ENCODE measurements at regions not wholly inside any gene's neighbourhood (a gene's known extent, or its start where the extent isn't known, plus 50 kb on each side); places are given as distances from the start of the nearest gene placed in this dataset.

DNA sequence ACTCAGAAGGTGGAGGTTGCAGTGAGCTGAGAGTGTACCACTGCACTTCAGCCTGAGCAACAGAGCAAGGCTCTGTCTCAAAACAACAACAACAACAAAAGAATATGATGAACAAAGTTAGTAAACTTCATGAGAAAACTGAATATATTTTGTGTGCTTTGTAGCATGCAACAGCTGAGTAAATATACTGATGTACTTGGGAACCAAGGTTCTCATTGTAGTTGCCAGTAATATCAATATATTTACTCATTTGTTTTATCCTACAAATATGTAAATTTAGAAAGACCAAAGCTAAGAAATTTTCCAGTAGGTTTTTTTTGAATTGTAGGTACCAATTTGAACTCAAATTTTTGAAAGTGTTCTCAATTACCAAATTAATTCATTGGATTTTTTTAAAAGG lies 127.2 kb downstream of the IPO8 start:
- H3K27ac Mint-ChIP-seq (ENCODE audit: low read depth, unreplicated experiment), result no peak overlapping the region
- no peaks in the 10 kb centered on the region for H3K4me1 Mint-ChIP-seq (ENCODE audit: insufficient read depth, unreplicated experiment)
- no peak for DNase-seq (ENCODE audit: unreplicated experiment)
- intact Hi-C loops (cut with micrococcal nuclease), result no loop called here
- POLR2A ChIA-PET, result no interaction called here
- no TSS peak for BruUV-seq (replicated peaks)
- no peaks in the 10 kb centered on the region for H3K36me3 Mint-ChIP-seq (ENCODE audit: insufficient read depth, unreplicated experiment)
- CTCF ChIA-PET, result no interaction called here
- peaks cover 11% of the 10 kb centered on the region for H3K9me3 Mint-ChIP-seq (ENCODE audit: unreplicated experiment)
- no peak overlapping the region for H3K4me3 Mint-ChIP-seq (ENCODE audit: unreplicated experiment)
- no peaks in the 10 kb centered on the region for H3K27me3 Mint-ChIP-seq (ENCODE audit: insufficient read depth, unreplicated experiment)
- TF ChIP-seq, protein P1, sequence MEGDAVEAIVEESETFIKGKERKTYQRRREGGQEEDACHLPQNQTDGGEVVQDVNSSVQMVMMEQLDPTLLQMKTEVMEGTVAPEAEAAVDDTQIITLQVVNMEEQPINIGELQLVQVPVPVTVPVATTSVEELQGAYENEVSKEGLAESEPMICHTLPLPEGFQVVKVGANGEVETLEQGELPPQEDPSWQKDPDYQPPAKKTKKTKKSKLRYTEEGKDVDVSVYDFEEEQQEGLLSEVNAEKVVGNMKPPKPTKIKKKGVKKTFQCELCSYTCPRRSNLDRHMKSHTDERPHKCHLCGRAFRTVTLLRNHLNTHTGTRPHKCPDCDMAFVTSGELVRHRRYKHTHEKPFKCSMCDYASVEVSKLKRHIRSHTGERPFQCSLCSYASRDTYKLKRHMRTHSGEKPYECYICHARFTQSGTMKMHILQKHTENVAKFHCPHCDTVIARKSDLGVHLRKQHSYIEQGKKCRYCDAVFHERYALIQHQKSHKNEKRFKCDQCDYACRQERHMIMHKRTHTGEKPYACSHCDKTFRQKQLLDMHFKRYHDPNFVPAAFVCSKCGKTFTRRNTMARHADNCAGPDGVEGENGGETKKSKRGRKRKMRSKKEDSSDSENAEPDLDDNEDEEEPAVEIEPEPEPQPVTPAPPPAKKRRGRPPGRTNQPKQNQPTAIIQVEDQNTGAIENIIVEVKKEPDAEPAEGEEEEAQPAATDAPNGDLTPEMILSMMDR (IDR thresholded peaks at IDR 0.05; ENCODE audit: unreplicated experiment), result no peak

DNA sequence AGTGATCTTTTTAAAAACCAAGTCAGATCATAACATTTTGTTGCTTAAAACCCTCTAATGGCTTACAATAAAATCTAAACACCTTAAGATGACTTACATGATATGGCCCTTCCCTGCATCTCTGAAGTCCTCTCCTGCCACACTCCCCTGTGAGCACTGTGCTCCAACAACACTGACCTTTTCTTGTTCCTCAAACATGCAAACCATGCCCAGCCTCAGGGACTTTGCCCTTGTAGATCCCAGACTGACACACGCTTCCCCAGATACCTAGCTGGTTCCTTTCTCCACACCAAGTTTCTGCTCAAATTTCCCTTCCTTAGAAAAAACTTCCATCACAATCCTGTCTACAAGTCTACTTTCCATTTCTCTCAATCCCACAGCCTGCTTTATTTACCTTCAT lies 128.6 kb downstream of the IPO8 start:
- Mint-ChIP-seq H3K9me3 (ENCODE audit: unreplicated experiment) (peaks cover 11% of the 10 kb centered on the region), H3K36me3 (ENCODE audit: insufficient read depth, unreplicated experiment) (no peaks in the 10 kb centered on the region), H3K27ac (ENCODE audit: low read depth, unreplicated experiment) (no peak overlapping the region), H3K4me3 (ENCODE audit: unreplicated experiment) (no peak overlapping the region), H3K4me1 (ENCODE audit: insufficient read depth, unreplicated experiment) (no peaks in the 10 kb centered on the region), H3K27me3 (ENCODE audit: insufficient read depth, unreplicated experiment) (no peaks in the 10 kb centered on the region)
- TF ChIP-seq, protein P1 (IDR thresholded peaks at IDR 0.05; ENCODE audit: unreplicated experiment), result no peak
- intact Hi-C loops (cut with micrococcal nuclease), result no loop called here
- POLR2A ChIA-PET, result no interaction called here
- CTCF ChIA-PET, result no interaction called here
- no TSS peak for BruUV-seq (replicated peaks)
- no peak for DNase-seq (ENCODE audit: unreplicated experiment)

DNA sequence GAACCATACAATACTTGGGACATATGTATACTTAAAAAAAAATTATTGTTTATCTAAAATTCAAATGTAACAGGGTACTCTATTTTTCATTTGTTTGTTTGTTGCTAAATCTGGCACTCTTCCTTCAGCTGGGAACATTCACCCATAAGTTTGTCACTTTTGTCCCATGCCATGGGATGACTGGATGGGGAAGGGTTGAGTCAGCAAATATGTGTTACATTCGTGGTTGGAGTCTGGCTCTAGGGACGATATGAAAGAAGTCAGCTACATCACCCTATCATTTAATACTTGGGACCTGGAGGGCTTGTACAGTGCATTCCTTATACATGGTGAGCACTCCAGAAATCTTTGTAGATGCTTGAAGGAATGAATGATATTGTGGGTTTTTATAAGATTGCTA lies 131.3 kb downstream of the IPO8 start:
- TF ChIP-seq, protein P1 (IDR thresholded peaks at IDR 0.05; ENCODE audit: unreplicated experiment), result no peak
- Mint-ChIP-seq H3K27ac (ENCODE audit: low read depth, unreplicated experiment) (no peak overlapping the region), H3K4me1 (ENCODE audit: insufficient read depth, unreplicated experiment) (no peaks in the 10 kb centered on the region), H3K36me3 (ENCODE audit: insufficient read depth, unreplicated experiment) (no peaks in the 10 kb centered on the region), H3K9me3 (ENCODE audit: unreplicated experiment) (peaks cover 26% of the 10 kb centered on the region), H3K27me3 (ENCODE audit: insufficient read depth, unreplicated experiment) (no peaks in the 10 kb centered on the region), H3K4me3 (ENCODE audit: unreplicated experiment) (no peak overlapping the region)
- ChIA-PET POLR2A (no interaction called here), CTCF (no interaction called here)
- intact Hi-C loops (cut with micrococcal nuclease), result no loop called here
- DNase-seq (ENCODE audit: unreplicated experiment), result no peak
- BruUV-seq (replicated peaks), result no TSS peak

DNA sequence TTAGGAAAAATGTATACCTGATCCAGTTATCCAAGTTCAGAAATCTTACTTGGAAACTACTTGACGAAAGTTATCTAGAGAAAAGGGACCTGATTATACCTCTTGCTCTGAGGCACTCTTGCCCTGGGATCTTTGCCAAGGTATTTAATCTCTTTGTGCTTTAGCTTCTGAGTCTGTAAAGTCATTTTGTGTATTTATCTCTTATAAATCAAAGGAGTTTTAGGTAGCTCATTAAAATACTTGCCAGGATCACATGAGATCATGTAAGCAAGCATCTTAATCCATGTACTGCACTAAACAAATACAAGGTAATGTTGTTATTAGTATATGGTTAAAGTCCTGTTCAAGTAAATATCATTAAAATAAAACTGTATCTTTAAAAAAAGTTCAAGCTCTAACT lies 147.5 kb downstream of the IPO8 start:
- ChIA-PET CTCF (interaction anchor here (0.6 kb wide), 1 partner anchor 1296 kb away, joined by 3 read pairs; no protein-coding TSS in a partner anchor), POLR2A (no interaction called here)
- Mint-ChIP-seq H3K4me3 (ENCODE audit: unreplicated experiment) (no peak overlapping the region), H3K4me1 (ENCODE audit: insufficient read depth, unreplicated experiment) (no peaks in the 10 kb centered on the region), H3K27me3 (ENCODE audit: insufficient read depth, unreplicated experiment) (no peaks in the 10 kb centered on the region), H3K36me3 (ENCODE audit: insufficient read depth, unreplicated experiment) (no peaks in the 10 kb centered on the region), H3K27ac (ENCODE audit: low read depth, unreplicated experiment) (no peak overlapping the region), H3K9me3 (ENCODE audit: unreplicated experiment) (peaks cover 17% of the 10 kb centered on the region)
- TF ChIP-seq, protein P1 (IDR thresholded peaks at IDR 0.05; ENCODE audit: unreplicated experiment), result no peak
- BruUV-seq (replicated peaks), result no TSS peak
- intact Hi-C loops (cut with micrococcal nuclease), result no loop called here
- no peak for DNase-seq (ENCODE audit: unreplicated experiment)

All from MCF 10A (cell line).